ENCODE measurements at regions not wholly inside any gene's neighbourhood (a gene's known extent, or its start where the extent isn't known, plus 50 kb on each side); places are given as distances from the start of the nearest gene placed in this dataset.

GRCh38 chr4:119894650-119895208 lies 171.9 kb downstream of the MAD2L1 start:
- TF ChIP-seq CTCF (IDR thresholded peaks at IDR 0.05 in 2 of 3, conservative IDR thresholded peaks at IDR 0.05 in 1 of 3; ENCODE audit: control insufficient read depth in 2 of 3, extremely low read depth in 1 of 3, insufficient read depth in 1 of 3, low read depth in 3 of 3, low read length in 3 of 3) (no peak), MYC (IDR thresholded peaks at IDR 0.05; ENCODE audit: insufficient read depth, insufficient read length, insufficient replicate concordance, low read length, severe bottlenecking) (no peak), EZH2 (IDR thresholded peaks at IDR 0.05; ENCODE audit: borderline replicate concordance, control insufficient read depth, low read depth, low read length) (no peak), E4F1 (IDR thresholded peaks at IDR 0.05; ENCODE audit: borderline replicate concordance, partially characterized antibody) (no peak), ASH2L (IDR thresholded peaks at IDR 0.05; ENCODE audit: borderline replicate concordance, low read depth) (no peak), NKRF (conservative IDR thresholded peaks at IDR 0.05) (no peak), RFX5 (IDR thresholded peaks at IDR 0.05; ENCODE audit: low read depth, low read length) (no peak), YY1 (IDR thresholded peaks at IDR 0.05; ENCODE audit: low read depth, low read length) (no peak), KDM1A (IDR thresholded peaks at IDR 0.05; ENCODE audit: borderline replicate concordance) (no peak)

All from GM12878 (cell line).